ENCODE measurements at regions not wholly inside any gene's neighbourhood (a gene's known extent, or its start where the extent isn't known, plus 50 kb on each side); places are given as distances from the start of the nearest gene placed in this dataset.

DNA sequence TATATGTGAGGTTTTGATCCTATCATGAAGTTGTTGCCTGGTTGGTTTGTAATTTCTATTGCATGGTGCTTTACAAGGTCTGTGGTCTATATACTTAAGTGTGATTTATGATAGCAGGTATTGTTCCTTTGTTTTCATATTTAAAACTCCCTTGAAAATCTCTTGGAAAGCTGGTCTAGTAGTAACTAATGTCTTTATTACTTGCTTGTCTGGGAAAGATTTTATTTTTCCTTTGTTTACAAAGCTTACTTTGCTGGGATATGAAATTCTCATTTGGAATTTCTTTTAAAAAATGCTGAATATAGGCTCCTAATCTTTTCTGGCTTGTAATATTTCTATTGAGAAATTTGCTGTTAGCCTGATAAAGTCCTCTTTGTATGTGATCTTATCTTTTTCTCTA lies 862.9 kb upstream of the NXPH2 start:
- no peak for TF ChIP-seq ZFX (IDR thresholded peaks at IDR 0.05)
- TF ChIP-seq, protein P1, sequence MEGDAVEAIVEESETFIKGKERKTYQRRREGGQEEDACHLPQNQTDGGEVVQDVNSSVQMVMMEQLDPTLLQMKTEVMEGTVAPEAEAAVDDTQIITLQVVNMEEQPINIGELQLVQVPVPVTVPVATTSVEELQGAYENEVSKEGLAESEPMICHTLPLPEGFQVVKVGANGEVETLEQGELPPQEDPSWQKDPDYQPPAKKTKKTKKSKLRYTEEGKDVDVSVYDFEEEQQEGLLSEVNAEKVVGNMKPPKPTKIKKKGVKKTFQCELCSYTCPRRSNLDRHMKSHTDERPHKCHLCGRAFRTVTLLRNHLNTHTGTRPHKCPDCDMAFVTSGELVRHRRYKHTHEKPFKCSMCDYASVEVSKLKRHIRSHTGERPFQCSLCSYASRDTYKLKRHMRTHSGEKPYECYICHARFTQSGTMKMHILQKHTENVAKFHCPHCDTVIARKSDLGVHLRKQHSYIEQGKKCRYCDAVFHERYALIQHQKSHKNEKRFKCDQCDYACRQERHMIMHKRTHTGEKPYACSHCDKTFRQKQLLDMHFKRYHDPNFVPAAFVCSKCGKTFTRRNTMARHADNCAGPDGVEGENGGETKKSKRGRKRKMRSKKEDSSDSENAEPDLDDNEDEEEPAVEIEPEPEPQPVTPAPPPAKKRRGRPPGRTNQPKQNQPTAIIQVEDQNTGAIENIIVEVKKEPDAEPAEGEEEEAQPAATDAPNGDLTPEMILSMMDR (conservative IDR thresholded peaks at IDR 0.05) = no peak
- no peak overlapping the region for H3K27ac ChIP-seq

GRCh38 chr2:139631966-139632365 lies 851.8 kb upstream of the NXPH2 start:
- no peak overlapping the region for H3K27ac ChIP-seq
- TF ChIP-seq, protein P1 (conservative IDR thresholded peaks at IDR 0.05) = no peak

GRCh38 chr2:139628931-139629330 lies 848.7 kb upstream of the NXPH2 start:
- H3K27ac ChIP-seq = no peak overlapping the region
- TF ChIP-seq, protein P1 (conservative IDR thresholded peaks at IDR 0.05) = no peak
- no peak for TF ChIP-seq ZFX (IDR thresholded peaks at IDR 0.05)

DNA sequence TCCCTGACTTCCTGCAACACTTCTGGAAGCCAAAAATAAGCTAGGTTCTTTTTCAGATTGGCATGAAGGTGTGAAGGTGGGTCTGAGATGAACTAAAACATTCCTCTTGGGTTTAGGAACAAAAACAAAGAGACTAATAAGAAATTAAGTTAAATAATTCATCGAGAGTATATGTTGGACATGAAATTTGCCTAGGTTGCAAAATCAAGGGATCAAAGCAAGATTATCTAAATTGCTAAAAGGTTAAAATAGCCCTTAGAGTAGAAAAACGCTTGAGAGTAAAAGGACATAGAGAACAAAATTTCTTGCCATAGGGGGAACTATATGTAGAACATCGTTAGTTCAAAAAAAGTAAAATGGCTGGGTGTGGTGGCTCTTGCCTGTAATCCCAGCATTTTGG lies 845.9 kb upstream of the NXPH2 start:
- H3K27ac ChIP-seq = no peak overlapping the region
- TF ChIP-seq, protein P1 (conservative IDR thresholded peaks at IDR 0.05) = no peak
- TF ChIP-seq ZFX (IDR thresholded peaks at IDR 0.05) = no peak

DNA sequence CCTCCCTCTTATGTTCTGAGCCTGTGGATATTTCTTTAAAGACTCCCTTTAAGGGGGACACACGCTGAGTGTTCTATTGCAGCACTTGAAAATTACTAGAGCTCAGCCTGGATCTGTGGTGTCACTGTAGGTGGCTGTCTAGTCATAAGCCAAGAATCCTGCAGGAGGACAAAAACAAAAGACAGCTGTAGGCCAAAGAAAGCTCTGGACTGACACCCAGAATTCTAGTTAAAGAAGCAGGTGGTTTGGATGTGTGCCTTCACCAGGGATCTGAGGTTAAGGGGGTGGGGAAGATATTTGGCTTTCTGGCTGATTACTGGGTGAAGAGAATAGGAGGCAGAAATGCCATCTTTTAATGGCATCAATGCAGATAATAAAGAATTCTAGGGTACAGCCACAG lies 842.5 kb upstream of the NXPH2 start:
- H3K27ac ChIP-seq = no peak overlapping the region
- no peak for TF ChIP-seq ZFX (IDR thresholded peaks at IDR 0.05)
- TF ChIP-seq, protein P1 (conservative IDR thresholded peaks at IDR 0.05) = no peak

DNA sequence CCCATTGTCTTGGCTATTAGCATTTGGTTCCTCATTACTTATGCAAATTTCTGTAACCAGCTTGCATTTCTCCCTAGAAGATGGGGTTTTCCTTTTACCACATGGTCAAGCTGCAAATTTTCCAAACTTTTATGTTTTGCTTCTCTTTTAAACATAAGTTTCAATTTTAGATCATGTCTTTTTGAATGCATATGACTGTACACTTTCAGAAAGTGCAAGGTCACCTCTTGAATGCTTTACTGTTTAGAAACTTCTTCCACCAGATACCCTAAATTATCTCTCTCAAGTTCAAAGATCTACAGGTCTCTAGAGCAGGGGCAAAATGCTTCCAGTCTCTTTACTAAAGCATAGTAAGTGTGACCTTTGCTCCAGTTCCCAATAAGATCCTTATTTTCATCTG lies 837.6 kb upstream of the NXPH2 start:
- no peak overlapping the region for H3K27ac ChIP-seq
- no peak for TF ChIP-seq ZFX (IDR thresholded peaks at IDR 0.05)
- TF ChIP-seq, protein P1 (conservative IDR thresholded peaks at IDR 0.05) = no peak

DNA sequence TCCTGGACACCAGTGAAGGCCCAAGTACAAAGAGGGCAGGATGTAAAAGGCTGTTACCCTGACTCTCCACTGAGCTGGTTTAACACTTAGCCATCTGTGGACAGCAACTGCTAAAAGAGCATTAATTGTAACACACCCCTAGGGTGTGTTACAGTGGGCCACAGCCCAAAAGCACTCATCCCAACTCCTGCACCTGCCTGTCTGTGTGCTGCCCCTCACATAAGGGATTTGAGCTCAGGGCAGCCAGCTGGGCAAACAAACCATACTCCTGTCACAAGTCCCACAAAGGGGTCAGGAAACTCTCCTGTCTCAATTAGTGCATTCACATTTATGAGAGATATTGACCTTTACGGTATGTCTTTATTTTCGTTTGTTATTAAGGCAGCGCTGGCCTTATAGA lies 833.1 kb upstream of the NXPH2 start:
- H3K27ac ChIP-seq = no peak overlapping the region
- no peak for TF ChIP-seq ZFX (IDR thresholded peaks at IDR 0.05)
- TF ChIP-seq, protein P1 (conservative IDR thresholded peaks at IDR 0.05) = no peak
